ENCODE measurements at regions not wholly inside any gene's neighbourhood (a gene's known extent, or its start where the extent isn't known, plus 50 kb on each side); places are given as distances from the start of the nearest gene placed in this dataset.

DNA sequence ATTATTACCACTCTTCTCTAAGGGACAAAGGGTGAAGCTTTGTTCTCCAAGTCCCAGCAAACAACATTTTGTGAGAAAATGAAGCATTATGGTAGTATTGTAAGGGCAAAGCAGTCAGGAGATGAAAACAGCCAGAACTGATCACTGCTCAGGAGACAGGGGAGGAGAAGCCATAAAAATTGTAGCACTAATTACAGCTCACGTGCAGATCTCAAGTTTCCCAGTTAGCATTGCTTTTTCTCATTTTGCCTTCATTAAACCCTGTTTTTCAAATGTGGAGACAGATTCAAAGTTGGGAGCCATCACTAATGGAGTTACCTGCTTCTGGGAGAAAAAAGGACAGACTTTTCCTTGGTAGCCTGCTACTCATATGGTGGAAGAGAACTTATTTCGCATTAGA is 210.9 kb upstream of the PDE10A start:
- TF ChIP-seq, protein P1, sequence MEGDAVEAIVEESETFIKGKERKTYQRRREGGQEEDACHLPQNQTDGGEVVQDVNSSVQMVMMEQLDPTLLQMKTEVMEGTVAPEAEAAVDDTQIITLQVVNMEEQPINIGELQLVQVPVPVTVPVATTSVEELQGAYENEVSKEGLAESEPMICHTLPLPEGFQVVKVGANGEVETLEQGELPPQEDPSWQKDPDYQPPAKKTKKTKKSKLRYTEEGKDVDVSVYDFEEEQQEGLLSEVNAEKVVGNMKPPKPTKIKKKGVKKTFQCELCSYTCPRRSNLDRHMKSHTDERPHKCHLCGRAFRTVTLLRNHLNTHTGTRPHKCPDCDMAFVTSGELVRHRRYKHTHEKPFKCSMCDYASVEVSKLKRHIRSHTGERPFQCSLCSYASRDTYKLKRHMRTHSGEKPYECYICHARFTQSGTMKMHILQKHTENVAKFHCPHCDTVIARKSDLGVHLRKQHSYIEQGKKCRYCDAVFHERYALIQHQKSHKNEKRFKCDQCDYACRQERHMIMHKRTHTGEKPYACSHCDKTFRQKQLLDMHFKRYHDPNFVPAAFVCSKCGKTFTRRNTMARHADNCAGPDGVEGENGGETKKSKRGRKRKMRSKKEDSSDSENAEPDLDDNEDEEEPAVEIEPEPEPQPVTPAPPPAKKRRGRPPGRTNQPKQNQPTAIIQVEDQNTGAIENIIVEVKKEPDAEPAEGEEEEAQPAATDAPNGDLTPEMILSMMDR (IDR thresholded peaks at IDR 0.05; ENCODE audit: unreplicated experiment), result no peak
- peaks cover 4% of the 10 kb centered on the region for H3K9me3 Mint-ChIP-seq (ENCODE audit: unreplicated experiment)

DNA sequence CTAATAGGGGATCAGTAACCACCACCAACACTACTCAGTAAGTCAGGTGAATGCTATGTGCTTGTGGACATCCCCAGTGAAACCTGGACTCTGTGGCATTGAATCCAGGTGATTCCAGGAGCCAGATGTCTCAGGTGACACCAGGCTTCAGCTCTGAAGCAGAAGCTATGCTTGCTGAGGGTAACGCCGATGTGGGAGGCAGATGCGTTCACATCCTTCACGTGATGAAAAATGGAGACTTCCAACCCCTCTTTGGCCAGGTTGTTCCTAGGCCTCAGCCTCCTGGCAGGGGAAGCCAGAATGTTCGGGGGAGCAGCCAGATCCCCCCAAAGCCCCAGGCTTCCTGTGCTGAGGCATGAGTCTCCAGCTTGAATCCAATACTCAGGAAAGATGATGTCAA is 209.8 kb upstream of the PDE10A start:
- no peak for DNase-seq (ENCODE audit: low spot score)
- Mint-ChIP-seq H3K9me3 (ENCODE audit: unreplicated experiment) (peaks cover 4% of the 10 kb centered on the region), H3K36me3 (ENCODE audit: low read depth, unreplicated experiment) (no peaks in the 10 kb centered on the region), H3K27ac (ENCODE audit: unreplicated experiment) (no peak overlapping the region), H3K4me1 (ENCODE audit: unreplicated experiment) (peaks cover 4% of the 10 kb centered on the region), H3K27me3 (ENCODE audit: unreplicated experiment) (no peaks in the 10 kb centered on the region), H3K4me3 (ENCODE audit: unreplicated experiment) (no peak overlapping the region)
- TF ChIP-seq, protein P1 (IDR thresholded peaks at IDR 0.05; ENCODE audit: unreplicated experiment), result no peak

More for the DNA sequence above, 210.9 kb upstream of the PDE10A start:
- Mint-ChIP-seq H3K4me3 (ENCODE audit: unreplicated experiment) (no peak overlapping the region), H3K27ac (ENCODE audit: unreplicated experiment) (no peak overlapping the region), H3K4me1 (ENCODE audit: unreplicated experiment) (peaks cover 4% of the 10 kb centered on the region), H3K27me3 (ENCODE audit: unreplicated experiment) (no peaks in the 10 kb centered on the region), H3K36me3 (ENCODE audit: low read depth, unreplicated experiment) (no peaks in the 10 kb centered on the region)
- DNase-seq (ENCODE audit: low spot score), result no peak

DNA sequence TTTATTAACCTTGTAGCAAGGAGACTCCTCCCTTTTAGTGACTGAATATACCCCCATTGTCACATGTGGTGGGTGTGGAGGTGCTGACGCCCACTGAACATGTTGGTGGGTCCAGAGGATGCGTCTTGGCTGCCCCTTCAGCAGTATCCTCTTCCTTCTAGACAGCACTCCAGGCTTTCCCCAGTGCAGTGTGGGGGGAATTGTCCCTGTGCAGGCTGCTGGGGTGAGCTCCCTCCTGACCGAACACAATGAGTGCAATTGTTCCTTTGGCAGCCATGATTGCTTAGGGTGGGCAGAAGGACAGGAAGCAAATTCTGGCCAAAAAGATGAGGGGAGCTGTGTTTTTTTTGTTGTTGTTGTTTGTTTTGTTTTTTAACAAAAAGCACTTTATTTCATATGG is 209.3 kb upstream of the PDE10A start:
- Mint-ChIP-seq H3K36me3 (ENCODE audit: low read depth, unreplicated experiment) (no peaks in the 10 kb centered on the region), H3K9me3 (ENCODE audit: unreplicated experiment) (peaks cover 4% of the 10 kb centered on the region), H3K27ac (ENCODE audit: unreplicated experiment) (no peak overlapping the region), H3K4me1 (ENCODE audit: unreplicated experiment) (peaks cover 3% of the 10 kb centered on the region), H3K4me3 (ENCODE audit: unreplicated experiment) (no peak overlapping the region), H3K27me3 (ENCODE audit: unreplicated experiment) (no peaks in the 10 kb centered on the region)
- DNase-seq (ENCODE audit: low spot score), result no peak
- TF ChIP-seq, protein P1 (IDR thresholded peaks at IDR 0.05; ENCODE audit: unreplicated experiment), result no peak

DNA sequence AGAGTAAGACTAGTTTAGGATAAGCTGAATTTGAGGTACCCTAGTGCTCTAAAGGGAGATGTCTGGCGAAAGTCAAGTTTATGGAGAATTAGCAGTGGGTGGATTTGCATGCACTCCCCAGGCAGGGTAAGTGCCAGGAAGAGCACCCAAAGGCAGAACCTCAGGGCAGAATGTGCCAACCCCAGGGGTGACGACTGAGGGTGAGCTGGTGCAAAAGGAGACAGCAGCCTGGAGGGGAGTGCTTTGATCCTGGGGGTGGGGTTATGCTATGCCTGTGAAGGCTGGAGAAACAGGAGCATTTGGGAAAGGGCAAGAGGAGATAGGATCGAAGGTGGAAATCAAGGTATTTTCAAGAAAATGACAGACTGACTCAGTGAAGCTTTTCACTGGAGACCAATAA is 208.5 kb upstream of the PDE10A start:
- H3K4me3 Mint-ChIP-seq (ENCODE audit: unreplicated experiment), result no peak overlapping the region

DNA sequence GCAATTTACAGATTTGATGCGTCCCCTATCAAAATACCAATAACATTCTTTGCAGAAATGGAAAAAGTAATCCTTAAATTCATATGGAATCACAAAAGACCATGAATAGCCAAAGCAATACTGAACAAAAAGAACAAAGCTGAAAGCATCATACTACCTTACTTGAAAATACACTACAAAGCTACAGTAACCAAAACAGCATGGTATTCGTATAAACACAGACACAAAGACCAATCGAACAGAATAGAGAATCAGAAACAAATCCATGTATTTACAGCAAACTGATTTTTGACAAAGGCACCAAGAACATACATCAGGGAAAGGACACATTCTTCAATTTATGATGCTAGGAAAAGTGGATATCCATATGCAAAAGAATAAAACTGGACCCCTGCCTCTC is 206.5 kb upstream of the PDE10A start:
- no peaks in the 10 kb centered on the region for H3K27me3 Mint-ChIP-seq (ENCODE audit: unreplicated experiment)
- no peak for DNase-seq (ENCODE audit: low spot score)
- H3K4me3 Mint-ChIP-seq (ENCODE audit: unreplicated experiment), result no peak overlapping the region
- no peaks in the 10 kb centered on the region for H3K36me3 Mint-ChIP-seq (ENCODE audit: low read depth, unreplicated experiment)
- H3K9me3 Mint-ChIP-seq (ENCODE audit: unreplicated experiment), result peaks cover 4% of the 10 kb centered on the region
- TF ChIP-seq, protein P1 (IDR thresholded peaks at IDR 0.05; ENCODE audit: unreplicated experiment), result no peak
- no peak overlapping the region for H3K27ac Mint-ChIP-seq (ENCODE audit: unreplicated experiment)
- no peaks in the 10 kb centered on the region for H3K4me1 Mint-ChIP-seq (ENCODE audit: unreplicated experiment)

More for the DNA sequence above, 208.5 kb upstream of the PDE10A start:
- TF ChIP-seq, protein P1 (IDR thresholded peaks at IDR 0.05; ENCODE audit: unreplicated experiment), result no peak
- Mint-ChIP-seq H3K4me1 (ENCODE audit: unreplicated experiment) (no peaks in the 10 kb centered on the region), H3K27me3 (ENCODE audit: unreplicated experiment) (no peaks in the 10 kb centered on the region), H3K9me3 (ENCODE audit: unreplicated experiment) (peaks cover 4% of the 10 kb centered on the region), H3K27ac (ENCODE audit: unreplicated experiment) (no peak overlapping the region), H3K36me3 (ENCODE audit: low read depth, unreplicated experiment) (no peaks in the 10 kb centered on the region)
- DNase-seq (ENCODE audit: low spot score), result no peak

All from endothelial cell (in vitro differentiated cells).